ENCODE measurements at regions not wholly inside any gene's neighbourhood (a gene's known extent, or its start where the extent isn't known, plus 50 kb on each side); places are given as distances from the start of the nearest gene placed in this dataset.

GRCh38 chr5:44446399-44446798 lies 57.2 kb upstream of the FGF10 start:
- TF ChIP-seq CTCF (IDR thresholded peaks at IDR 0.05 in 4 of 5, conservative IDR thresholded peaks at IDR 0.05 in 1 of 5) (no peak), POLR2A (IDR thresholded peaks at IDR 0.05) (no peak)

Data from gastrocnemius medialis (tissue), 4 donors.